Panc1 (cell line): ENCODE measurements at regions not wholly inside any gene's neighbourhood (a gene's known extent, or its start where the extent isn't known, plus 50 kb on each side); places are given as distances from the start of the nearest gene placed in this dataset.

Source experiments
- POLR2AphosphoS5 ChIP-seq: IDR thresholded peaks from 2 replicates; pipeline ENCODE4 v1.6.1; 2012; ENCODE audit warnings: mild to moderate bottlenecking, low read depth, low read length, moderate library complexity
- TCF7L2 ChIP-seq: IDR thresholded peaks from 2 replicates; pipeline ENCODE4 v1.6.1; 2011; ENCODE audit warnings: mild to moderate bottlenecking, low read depth, low read length, inconsistent platforms
- TF ChIP-seq, protein P1 (sequence below): fragments of 450-650 bp; IDR thresholded peaks from 2 replicates; pipeline ENCODE4 v1.5.1; 2017; ENCODE audit warnings: mild to moderate bottlenecking
- TF ChIP-seq, protein P2 (sequence below), 2 experiments: IDR thresholded peaks; 2 replicates each; pipeline ENCODE4 v1.6.1; 2011 to 2012; ENCODE audit warnings: low read depth in 2 of 2, control low read depth in 1 of 2, low read length in 1 of 2, mild to moderate bottlenecking in 1 of 2, moderate library complexity in 1 of 2; ENCODE audit not compliant: insufficient read depth in 1 of 2

DNA sequence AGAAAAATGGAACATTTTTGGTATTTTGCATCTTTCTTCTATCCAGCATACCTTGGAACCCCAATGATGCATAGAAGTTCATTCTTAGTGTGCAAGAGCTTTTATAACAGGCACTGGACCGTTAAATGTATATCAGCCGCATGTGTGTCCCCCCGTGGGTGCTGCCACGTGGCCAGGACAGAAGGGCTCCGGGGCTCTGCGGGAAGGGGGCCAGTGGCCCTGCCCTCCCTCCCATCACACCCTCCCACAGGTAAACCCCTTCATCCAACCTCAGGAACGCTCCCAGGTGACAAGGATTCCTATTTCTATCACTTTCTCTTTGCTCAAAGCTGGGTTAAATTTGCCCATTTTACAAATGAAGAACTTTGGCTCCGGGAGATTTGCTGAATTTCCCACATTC is 393.4 kb upstream of the IRX4 start:
- TF ChIP-seq, protein P1, sequence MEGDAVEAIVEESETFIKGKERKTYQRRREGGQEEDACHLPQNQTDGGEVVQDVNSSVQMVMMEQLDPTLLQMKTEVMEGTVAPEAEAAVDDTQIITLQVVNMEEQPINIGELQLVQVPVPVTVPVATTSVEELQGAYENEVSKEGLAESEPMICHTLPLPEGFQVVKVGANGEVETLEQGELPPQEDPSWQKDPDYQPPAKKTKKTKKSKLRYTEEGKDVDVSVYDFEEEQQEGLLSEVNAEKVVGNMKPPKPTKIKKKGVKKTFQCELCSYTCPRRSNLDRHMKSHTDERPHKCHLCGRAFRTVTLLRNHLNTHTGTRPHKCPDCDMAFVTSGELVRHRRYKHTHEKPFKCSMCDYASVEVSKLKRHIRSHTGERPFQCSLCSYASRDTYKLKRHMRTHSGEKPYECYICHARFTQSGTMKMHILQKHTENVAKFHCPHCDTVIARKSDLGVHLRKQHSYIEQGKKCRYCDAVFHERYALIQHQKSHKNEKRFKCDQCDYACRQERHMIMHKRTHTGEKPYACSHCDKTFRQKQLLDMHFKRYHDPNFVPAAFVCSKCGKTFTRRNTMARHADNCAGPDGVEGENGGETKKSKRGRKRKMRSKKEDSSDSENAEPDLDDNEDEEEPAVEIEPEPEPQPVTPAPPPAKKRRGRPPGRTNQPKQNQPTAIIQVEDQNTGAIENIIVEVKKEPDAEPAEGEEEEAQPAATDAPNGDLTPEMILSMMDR, result no peak
- TF ChIP-seq POLR2AphosphoS5 (no peak), TCF7L2 (no peak)
- TF ChIP-seq, protein P2, sequence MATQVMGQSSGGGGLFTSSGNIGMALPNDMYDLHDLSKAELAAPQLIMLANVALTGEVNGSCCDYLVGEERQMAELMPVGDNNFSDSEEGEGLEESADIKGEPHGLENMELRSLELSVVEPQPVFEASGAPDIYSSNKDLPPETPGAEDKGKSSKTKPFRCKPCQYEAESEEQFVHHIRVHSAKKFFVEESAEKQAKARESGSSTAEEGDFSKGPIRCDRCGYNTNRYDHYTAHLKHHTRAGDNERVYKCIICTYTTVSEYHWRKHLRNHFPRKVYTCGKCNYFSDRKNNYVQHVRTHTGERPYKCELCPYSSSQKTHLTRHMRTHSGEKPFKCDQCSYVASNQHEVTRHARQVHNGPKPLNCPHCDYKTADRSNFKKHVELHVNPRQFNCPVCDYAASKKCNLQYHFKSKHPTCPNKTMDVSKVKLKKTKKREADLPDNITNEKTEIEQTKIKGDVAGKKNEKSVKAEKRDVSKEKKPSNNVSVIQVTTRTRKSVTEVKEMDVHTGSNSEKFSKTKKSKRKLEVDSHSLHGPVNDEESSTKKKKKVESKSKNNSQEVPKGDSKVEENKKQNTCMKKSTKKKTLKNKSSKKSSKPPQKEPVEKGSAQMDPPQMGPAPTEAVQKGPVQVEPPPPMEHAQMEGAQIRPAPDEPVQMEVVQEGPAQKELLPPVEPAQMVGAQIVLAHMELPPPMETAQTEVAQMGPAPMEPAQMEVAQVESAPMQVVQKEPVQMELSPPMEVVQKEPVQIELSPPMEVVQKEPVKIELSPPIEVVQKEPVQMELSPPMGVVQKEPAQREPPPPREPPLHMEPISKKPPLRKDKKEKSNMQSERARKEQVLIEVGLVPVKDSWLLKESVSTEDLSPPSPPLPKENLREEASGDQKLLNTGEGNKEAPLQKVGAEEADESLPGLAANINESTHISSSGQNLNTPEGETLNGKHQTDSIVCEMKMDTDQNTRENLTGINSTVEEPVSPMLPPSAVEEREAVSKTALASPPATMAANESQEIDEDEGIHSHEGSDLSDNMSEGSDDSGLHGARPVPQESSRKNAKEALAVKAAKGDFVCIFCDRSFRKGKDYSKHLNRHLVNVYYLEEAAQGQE (IDR thresholded peaks at IDR 0.05; ENCODE audit: insufficient read depth in 1 of 2, low read depth in 2 of 2, low read length in 1 of 2), result no peak
